ENCODE measurements at regions not wholly inside any gene's neighbourhood (a gene's known extent, or its start where the extent isn't known, plus 50 kb on each side); places are given as distances from the start of the nearest gene placed in this dataset.

DNA sequence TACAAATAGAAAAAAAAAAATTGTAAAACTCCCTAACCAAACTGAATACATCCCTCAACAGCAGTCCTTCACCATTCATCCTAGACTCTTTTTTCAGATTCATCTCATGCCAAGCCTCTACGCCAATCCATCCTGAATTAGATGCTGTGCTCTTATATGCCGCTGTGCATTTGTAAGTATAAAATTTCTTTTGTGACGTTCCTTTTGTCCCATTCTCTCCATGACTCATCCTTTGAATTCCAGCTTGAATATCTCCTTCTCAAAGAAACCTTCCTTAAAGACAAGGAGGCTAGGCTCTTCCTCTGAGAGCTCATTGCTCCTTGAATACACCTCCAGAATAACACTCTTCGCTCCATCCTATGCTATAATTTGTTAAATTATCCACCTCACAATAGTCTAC is 359.2 kb downstream of the RMST start:
- no peak for TF ChIP-seq ZNF274 (IDR thresholded peaks at IDR 0.05; ENCODE audit: low read depth, low read length)
- no peak for TF ChIP-seq SUZ12 (IDR thresholded peaks at IDR 0.05; ENCODE audit: extremely low read depth, insufficient read depth, insufficient read length)
- TF ChIP-seq YY1 (IDR thresholded peaks at IDR 0.05; ENCODE audit: insufficient read depth, insufficient read length) = no peak

Measured in NT2/D1 (cell line).